ENCODE measurements at regions not wholly inside any gene's neighbourhood (a gene's known extent, or its start where the extent isn't known, plus 50 kb on each side); places are given as distances from the start of the nearest gene placed in this dataset.
A peak's percentile ranks its signal among the peaks of the same experiment; 100 is the strongest.

DNA sequence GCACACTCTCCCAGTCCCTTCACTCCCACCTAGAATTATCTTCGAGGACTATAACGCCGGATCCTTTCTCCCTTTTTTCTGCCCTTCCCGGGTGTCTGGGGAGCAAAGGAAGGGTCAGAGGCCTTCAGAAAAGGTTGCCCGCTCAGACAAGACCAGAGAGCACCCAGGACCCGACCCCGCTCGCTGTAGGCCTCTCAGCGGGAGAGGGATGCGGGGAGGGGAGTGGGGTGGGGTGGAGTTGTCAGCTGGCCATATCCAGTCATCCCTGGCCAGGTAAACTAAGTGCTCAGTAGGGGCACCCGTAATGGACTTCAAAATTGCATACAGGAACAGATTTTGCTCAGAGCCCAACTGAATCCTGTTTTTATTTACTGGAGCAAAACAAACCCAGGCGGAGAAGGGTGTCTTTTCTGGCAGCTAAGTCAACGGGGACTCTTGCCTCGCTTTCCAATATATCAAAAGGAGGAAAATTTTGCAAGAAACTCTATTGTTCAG is 65.0 kb downstream of the NOL4 start:
- DNase-seq = no peak

DNA sequence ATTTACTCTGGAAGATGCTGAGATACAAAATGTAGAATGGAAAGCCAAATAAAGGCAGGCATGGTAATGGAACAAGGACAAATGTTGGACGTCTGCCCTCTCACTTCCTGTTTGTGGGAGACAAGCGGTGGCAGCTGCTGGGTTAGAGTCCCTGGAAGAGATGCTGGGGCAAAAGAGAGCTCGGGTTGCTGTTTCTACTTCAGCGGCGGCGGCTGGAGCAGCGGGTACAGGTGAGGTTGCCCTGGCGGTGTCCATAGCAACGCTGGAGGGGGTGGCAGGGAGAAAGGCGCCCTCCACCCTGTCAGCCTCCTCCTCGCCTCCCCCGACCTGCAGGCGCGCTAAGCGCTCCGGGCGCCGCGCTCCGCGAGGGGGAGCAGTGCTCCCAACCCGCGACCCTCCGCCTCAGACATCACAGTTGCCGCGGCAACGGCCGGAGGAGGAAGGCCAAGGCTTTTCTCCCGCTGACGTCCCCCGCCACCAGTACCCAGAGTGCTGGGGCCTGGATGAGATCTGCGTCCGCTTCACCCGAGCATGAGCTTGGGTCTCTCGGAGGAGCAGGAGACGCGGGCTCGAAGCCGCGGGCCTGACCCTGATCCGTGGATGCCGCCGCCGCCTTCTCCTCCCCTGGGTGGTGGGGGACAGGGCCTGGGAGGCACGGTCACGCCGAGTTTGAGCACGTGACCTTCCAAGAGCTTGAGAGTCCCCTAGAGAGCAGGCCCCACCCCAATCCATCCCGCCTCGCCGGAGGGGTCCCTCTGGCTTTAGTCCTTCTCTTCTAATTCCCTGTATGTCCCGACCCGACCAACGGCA is 65.6 kb downstream of the NOL4 start:
- peak; percentile 79 for DNase-seq

GRCh38 chr18:34153711-34154110 is 71.0 kb downstream of the NOL4 start:
- DNase-seq = no peak

DNA sequence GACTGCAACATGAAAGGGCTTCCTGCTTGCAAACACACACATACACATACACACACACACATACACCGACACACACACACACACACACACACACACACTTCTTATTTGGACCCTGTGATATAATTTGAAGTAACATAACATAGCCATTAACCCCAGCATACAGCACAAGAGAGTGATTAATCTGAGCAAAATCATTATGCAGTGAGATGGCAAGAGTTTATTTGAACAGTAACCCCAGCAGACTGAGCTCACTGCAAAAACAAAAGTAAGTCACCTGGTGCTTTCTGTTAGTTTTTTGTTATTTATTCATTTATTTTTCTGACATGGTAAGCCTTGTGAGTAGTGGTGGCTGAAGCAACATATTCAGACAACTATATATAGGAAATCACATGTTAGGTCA is 93.7 kb downstream of the NOL4 start:
- DNase-seq = no peak

- DNase-seq = no peak
These were observed 96.3 kb downstream of the NOL4 start for GRCh38 chr18:34128436-34128835.

- no peak for DNase-seq
These were observed 98.6 kb downstream of the NOL4 start for GRCh38 chr18:34126121-34126520.

DNA sequence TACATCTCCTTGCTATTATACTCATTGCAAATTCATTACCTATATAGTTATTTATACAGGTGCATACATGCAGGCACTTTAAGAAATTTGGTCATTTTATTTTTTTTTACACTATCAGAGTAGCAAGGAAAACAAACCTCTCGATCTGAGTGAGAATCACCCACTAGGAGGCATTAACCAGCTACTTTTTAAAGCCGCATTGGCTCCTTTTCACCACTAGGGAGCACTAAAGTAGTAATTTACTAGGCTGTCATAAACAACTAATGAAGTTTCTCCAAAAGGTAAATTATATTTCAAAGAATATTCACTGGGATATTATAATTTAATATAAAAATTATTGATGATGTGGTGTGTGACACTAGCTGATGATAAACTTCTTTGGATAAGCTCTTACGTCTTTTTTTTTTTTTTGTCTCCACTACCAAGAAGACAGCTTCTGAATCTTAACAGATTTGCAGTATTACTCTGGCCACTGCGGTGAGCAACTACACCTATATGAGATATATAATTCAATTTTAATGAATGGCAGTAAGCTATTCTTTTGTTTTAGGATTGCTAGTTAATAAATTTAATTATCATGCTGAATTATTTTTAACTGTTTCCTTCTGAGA is 101.9 kb downstream of the NOL4 start:
- DNase-seq = peak; percentile 65

GRCh38 chr18:34121200-34121721 is 103.5 kb downstream of the NOL4 start:
- DNase-seq = no peak

DNA sequence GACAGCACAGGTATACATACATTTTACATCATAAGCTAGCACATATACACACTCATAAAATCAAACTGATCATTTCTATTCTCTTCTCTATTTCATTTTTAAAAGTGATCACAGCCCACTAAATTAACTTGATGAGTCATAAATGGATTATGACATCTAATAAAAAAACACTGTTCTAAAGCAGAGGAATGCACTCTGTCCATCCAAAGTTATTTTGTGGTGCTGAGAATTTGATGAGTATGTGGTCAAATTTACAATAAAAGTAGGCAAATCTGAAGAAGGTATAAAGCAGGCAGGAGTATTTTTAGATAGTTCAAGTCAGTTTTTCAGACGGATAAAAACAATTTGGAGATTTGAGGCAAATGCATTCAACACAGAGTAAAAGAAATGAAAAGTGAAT is 104.4 kb downstream of the NOL4 start:
- DNase-seq = no peak

DNA sequence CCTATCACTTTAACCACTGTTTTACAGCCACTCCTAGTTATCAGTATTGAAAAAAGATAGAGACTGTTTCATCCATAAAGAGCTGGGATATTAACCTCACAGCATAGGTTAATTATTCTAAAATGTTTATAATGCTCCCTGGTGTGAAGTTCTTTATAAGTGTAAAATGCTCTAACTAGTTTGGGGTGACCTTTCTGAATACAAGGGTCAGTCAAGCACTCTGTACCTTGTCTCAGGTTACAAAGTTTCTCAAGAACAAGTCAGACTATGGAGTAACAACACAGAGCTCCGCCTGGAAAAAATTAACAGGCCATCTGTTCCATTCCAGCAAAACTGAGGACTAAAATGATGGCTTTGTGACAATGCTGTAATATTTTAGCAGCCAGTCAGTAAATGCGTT is 107.4 kb downstream of the NOL4 start:
- no peak for DNase-seq

GRCh38 chr18:34115409-34116081 is 109.2 kb downstream of the NOL4 start:
- no peak for DNase-seq

GRCh38 chr18:34114996-34115395 is 109.7 kb downstream of the NOL4 start:
- no peak for DNase-seq

GRCh38 chr18:34108206-34108605 is 116.5 kb downstream of the NOL4 start:
- no peak for DNase-seq

GRCh38 chr18:34098109-34098508 is 126.6 kb downstream of the NOL4 start:
- no peak for DNase-seq

GRCh38 chr18:34097312-34097711 is 127.4 kb downstream of the NOL4 start:
- DNase-seq = no peak

- no peak for DNase-seq
These were observed 130.6 kb downstream of the NOL4 start for GRCh38 chr18:34094148-34094547.

DNA sequence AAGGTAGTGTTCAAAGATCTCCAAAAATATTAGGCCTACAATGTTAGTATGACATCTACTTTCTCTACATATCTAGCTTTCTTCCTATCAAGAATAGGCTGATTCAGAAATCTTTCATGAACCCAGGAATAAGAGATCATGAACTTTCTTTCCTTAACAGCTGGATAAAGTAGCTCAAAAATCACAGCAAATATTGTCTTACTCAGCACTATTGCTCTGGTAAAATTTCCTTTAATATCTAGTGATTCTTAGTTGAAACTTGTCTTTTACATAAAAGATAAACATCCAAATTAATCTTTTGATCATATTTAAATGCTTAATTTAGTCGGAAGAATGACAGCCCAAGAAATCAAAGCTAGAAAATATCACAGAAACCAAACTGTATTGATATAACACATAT is 131.9 kb downstream of the NOL4 start:
- no peak for DNase-seq

- no peak for DNase-seq
These were observed 138.3 kb downstream of the NOL4 start for GRCh38 chr18:34086370-34086769.

DNA sequence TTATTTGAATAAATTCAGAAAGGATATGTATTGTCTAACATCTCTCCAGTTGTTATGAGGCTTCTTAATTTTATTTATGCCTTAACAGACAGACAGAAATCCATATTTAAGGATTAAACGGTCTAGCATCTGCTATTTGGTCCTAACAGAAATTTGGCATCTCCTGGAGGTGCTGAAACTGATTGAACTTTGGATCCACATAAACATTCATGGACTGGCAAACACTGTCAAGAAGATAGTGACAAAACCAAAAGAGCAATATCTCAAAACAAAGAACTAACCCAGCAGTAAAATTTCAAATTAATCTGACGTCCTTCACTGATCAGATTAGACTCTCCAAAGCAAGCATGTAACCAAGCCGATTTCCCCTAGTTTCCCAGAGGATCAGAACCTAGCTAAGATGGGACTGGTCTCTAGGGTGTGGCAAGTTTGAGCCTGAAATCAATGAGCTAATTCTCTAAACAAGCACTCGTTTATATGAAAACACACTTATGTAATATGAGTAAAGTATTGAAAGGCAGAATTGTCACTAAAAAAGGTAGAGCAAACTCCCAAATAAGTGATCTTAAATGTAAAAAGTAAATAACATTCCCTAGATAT is 139.5 kb downstream of the NOL4 start:
- no peak for DNase-seq

GRCh38 chr18:34084635-34085034 is 140.1 kb downstream of the NOL4 start:
- no peak for DNase-seq

DNA sequence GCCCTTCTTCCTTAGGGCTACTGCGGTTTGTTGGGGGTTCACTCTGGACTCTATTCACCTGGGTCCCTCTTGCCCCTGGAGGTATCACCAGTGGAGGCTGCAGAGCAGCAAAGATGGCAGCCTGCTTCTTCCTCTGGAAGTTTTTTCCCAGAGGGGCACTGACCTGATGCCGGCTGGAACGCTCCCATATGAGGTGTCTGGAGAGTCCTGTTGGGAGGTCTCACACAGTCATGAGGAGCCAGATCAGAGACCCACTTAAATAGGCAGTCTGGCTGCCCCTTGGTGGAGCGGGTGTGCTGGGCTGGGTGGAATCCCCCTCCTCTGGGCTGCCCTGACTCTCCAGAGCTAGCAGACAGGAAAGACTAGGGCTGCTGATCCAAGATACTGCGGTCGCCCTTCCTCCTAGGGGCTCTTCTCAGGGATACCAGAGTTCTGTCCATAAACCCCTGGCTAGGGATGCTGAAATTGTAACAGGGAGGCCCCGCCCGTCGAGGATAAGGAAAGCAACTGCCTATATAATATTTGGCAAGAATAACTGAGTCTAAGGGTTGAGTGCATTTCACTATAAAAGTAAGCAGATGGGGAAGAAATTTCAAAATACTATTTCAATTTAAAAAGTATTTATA is 140.7 kb downstream of the NOL4 start:
- DNase-seq = no peak

- DNase-seq = no peak
These were observed 147.1 kb downstream of the NOL4 start for GRCh38 chr18:34077599-34077998.

Measured in midbrain (tissue), 1 donor.